Fibroblast of villous mesenchyme (primary cell): ENCODE measurements at regions not wholly inside any gene's neighbourhood (a gene's known extent, or its start where the extent isn't known, plus 50 kb on each side); places are given as distances from the start of the nearest gene placed in this dataset.

Experiments used
- DNase-seq: peaks from one replicate; pipeline ENCODE4 v3.0.0-alpha.2; 2010; ENCODE audit warnings: low read depth
- H3K4me3 ChIP-seq: 2 replicates; pipeline ENCODE4 v1.5.1; 2011; ENCODE audit warnings: low read depth, mild to moderate bottlenecking, low read length
- TF ChIP-seq, protein P1 (sequence below): IDR thresholded peaks from 2 replicates; pipeline ENCODE4 v1.5.1; 2012; ENCODE audit warnings: low read depth, mild to moderate bottlenecking, low read length; ENCODE audit not compliant: insufficient read depth

DNA sequence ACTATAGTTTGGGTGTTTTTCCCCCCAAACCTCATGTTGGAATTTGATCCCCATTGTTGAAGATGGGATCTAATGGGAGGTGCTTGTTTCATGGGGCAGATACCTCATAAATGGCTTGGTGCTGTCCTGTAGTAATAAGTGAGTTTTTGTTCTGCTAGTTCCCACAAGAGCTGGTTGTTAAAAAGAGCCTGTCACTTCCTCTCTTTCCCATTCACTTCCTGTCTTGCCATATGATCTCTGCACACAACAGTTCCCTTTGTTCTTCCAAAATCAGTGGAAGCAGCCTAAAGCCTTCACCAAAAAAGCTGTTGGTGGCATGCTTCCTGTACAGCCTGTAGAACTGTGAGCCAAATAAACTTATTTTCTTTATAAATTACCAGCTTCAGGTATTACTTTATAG lies 768.2 kb upstream of the VRK2 start:
- no peak for DNase-seq
- TF ChIP-seq, protein P1, sequence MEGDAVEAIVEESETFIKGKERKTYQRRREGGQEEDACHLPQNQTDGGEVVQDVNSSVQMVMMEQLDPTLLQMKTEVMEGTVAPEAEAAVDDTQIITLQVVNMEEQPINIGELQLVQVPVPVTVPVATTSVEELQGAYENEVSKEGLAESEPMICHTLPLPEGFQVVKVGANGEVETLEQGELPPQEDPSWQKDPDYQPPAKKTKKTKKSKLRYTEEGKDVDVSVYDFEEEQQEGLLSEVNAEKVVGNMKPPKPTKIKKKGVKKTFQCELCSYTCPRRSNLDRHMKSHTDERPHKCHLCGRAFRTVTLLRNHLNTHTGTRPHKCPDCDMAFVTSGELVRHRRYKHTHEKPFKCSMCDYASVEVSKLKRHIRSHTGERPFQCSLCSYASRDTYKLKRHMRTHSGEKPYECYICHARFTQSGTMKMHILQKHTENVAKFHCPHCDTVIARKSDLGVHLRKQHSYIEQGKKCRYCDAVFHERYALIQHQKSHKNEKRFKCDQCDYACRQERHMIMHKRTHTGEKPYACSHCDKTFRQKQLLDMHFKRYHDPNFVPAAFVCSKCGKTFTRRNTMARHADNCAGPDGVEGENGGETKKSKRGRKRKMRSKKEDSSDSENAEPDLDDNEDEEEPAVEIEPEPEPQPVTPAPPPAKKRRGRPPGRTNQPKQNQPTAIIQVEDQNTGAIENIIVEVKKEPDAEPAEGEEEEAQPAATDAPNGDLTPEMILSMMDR, result no peak
- no peak overlapping the region for H3K4me3 ChIP-seq

DNA sequence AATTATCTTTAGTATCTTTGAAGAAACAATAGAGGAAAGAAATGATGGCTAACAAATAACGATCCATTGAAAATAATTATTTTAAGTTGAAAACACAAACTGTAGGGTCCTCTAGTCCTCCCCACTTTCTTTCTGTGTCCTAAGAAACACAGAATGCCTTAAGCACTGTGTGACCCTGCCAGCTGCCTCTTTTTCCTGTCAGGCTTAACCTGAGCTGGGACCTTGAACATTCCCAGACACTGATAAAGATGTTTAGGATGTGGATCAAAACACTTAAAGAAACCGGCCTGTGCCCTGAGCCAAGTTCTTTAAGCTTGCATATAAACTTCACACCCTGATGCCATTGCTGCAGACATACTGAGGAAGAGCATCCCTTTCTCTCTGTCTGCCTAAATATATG lies 755.4 kb upstream of the VRK2 start:
- DNase-seq, result peak; percentile 1
- TF ChIP-seq, protein P1, result no peak
- no peak overlapping the region for H3K4me3 ChIP-seq

DNA sequence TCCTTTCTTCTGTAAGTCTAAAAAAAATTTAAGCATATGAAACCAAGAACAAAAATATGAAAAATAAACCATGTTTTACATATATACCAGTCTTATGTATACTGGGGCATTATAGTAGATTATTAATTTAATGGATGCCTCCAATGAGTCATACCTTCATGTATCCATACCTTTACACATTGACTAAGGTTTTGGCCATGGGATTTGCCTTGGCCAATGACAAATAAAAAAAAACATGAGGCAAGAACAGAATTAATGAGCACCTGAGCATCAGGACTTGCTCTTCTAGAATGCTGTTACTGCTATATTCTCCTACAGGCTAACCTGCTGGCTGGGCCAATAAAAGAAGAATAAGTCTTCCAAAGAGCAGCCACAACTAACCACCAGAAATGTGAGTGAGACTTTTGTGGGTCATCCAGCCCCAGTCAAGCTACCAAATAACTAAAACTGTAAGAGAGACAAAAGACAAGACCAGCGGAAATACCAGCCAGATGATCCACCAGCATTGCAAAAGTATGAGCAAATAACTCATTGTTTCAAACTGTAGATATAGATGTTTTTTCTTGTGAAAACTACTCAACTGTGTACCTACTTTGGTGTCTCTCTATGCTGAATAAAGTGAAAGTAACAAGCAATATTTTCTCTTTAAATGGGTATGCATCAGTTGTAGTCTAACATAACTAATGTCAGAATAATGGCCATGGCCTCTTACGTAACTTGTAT lies 749.6 kb upstream of the VRK2 start:
- DNase-seq, result no peak

DNA sequence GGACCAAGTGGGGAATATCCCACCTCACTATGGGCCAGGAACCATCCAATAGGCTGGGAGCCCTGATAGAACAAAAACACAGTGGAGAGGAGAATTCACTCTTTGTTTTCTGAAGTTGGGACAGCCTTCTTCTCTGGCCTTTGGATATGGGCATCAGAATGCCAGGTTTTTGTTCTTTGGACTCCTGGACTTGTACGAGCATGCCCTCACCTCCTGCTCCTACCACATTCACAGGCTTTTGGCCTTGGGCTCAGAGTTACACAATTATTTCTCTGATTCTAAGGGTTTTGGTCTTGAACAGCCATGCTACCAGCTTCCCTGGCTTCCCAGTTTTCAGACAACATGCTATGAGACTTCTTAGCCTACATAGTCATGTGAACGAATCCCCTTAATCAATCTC lies 732.9 kb upstream of the VRK2 start:
- DNase-seq, result no peak
- H3K4me3 ChIP-seq, result no peak overlapping the region
- TF ChIP-seq, protein P1, result no peak

More for the DNA sequence above, 749.6 kb upstream of the VRK2 start:
- TF ChIP-seq, protein P1, result no peak
- H3K4me3 ChIP-seq, result no peak overlapping the region

DNA sequence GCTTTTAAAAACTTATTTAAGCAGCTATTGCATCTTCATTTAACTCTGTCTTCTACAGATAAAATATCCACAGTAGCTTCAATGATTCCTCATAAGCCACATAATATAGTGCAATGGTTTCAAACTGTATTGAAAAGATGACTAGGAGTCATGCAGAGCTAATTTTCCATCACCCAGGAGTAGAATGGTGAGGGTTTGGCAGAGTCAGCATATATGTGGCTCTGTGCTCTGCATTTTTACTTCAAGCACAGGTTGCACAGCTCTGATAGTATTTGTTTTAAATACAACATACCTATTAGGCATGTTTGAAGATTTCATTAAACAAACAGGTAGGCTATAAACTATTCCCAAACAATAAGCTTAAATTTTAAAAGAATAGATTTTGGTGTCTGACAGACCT lies 731.9 kb upstream of the VRK2 start:
- no peak for DNase-seq
- TF ChIP-seq, protein P1, result no peak
- no peak overlapping the region for H3K4me3 ChIP-seq

DNA sequence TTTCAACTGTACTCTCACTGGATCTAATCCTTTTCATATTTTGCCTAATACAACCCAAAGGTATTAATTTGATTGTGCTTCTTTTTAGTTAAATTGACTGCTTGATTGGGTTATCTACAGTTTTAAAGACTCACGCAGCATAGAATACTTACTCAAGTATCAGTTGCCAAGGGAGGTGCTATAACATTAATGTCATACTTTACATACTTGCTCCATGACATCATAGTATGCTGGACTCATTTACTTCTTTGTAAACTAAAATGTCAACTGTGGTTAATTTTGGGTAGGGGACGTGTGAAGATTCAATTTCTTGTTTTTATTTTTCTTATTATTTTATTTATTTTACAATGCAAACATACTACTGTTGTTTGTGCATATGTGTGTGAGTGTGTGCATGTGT lies 716.2 kb upstream of the VRK2 start:
- TF ChIP-seq, protein P1, result no peak
- no peak overlapping the region for H3K4me3 ChIP-seq
- peak; percentile 24 for DNase-seq

DNA sequence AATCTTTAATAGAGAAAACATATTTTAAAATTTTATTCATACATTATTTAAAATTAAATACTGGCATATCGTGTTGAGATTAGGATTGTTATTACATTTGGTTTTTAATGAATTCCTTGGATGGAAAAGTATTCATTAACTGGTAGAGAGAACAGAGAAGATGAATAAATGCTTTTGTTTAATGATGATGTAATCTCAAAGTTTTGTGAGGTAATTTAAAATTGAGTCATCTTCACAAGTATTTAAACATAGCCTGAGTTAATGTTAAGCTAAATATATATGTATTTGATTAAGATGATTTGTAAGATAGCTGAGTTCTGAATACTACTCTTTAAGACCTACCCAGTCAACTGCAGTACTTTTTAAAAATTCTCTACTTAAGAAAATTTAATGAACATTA lies 713.4 kb upstream of the VRK2 start:
- H3K4me3 ChIP-seq, result no peak overlapping the region
- no peak for DNase-seq
- TF ChIP-seq, protein P1, result no peak
